GM20000 (cell line): ENCODE measurements at regions not wholly inside any gene's neighbourhood (a gene's known extent, or its start where the extent isn't known, plus 50 kb on each side); places are given as distances from the start of the nearest gene placed in this dataset.

Source experiments
- DNase-seq: peaks from one replicate; pipeline ENCODE4 v3.0.0; 2012; ENCODE audit warnings: low spot score
- CTCF ChIP-seq: IDR thresholded peaks from 2 replicates; pipeline ENCODE4 v1.5.1; 2012; ENCODE audit warnings: mild to moderate bottlenecking, control low read depth; ENCODE audit errors: extremely low read depth, missing control alignments

GRCh38 chrX:121949041-121949760 is 901.8 kb downstream of the GLUD2 start:
- TF ChIP-seq CTCF: no peak
- no peak for DNase-seq

GRCh38 chrX:121958886-121959285 is 911.5 kb downstream of the GLUD2 start:
- DNase-seq: no peak

GRCh38 chrX:121975671-121976070 is 928.3 kb downstream of the GLUD2 start:
- no peak for TF ChIP-seq CTCF
- no peak for DNase-seq

More at GRCh38 chrX:121958886-121959285, 911.5 kb downstream of the GLUD2 start:
- no peak for TF ChIP-seq CTCF

- TF ChIP-seq CTCF: no peak
- DNase-seq: no peak
These were observed 939.8 kb downstream of the GLUD2 start for GRCh38 chrX:121987163-121987562.

- no peak for DNase-seq
- no peak for TF ChIP-seq CTCF
These were observed 940.4 kb downstream of the GLUD2 start for GRCh38 chrX:121987835-121988234.

- no peak for DNase-seq
These were observed 956.7 kb downstream of the GLUD2 start for GRCh38 chrX:122004127-122004526.

GRCh38 chrX:122026665-122027064 is 979.3 kb downstream of the GLUD2 start:
- no peak for DNase-seq
- no peak for TF ChIP-seq CTCF

More at GRCh38 chrX:122004127-122004526, 956.7 kb downstream of the GLUD2 start:
- TF ChIP-seq CTCF: no peak
